ENCODE measurements at regions not wholly inside any gene's neighbourhood (a gene's known extent, or its start where the extent isn't known, plus 50 kb on each side); places are given as distances from the start of the nearest gene placed in this dataset.
"Not testable (repeated sequence)": the region's sequence is repeated elsewhere in the genome, so short reads cannot be mapped to it uniquely, and the experiment has no call there.

GRCh38 chr5:68021916-68022315 lies 193.6 kb upstream of the PIK3R1 start:
- no peak for DNase-seq (ENCODE audit: low read depth)

- no peak for DNase-seq (ENCODE audit: low read depth)
These were observed 194.3 kb upstream of the PIK3R1 start for GRCh38 chr5:68021227-68021626.

- DNase-seq (ENCODE audit: low read depth), result not testable (repeated sequence)
These were observed 195.0 kb upstream of the PIK3R1 start for GRCh38 chr5:68020461-68020969.

GRCh38 chr5:68015381-68016302 lies 199.9 kb upstream of the PIK3R1 start:
- no peak for DNase-seq (ENCODE audit: low read depth)

- DNase-seq (ENCODE audit: low read depth), result no peak
These were observed 202.7 kb upstream of the PIK3R1 start for GRCh38 chr5:68012831-68013230.

GRCh38 chr5:68012429-68012828 lies 203.1 kb upstream of the PIK3R1 start:
- DNase-seq (ENCODE audit: low read depth), result no peak

GRCh38 chr5:68011801-68012200 lies 203.8 kb upstream of the PIK3R1 start:
- DNase-seq (ENCODE audit: low read depth), result no peak

- no peak for DNase-seq (ENCODE audit: low read depth)
These were observed 204.2 kb upstream of the PIK3R1 start for GRCh38 chr5:68011259-68011760.

- no peak for DNase-seq (ENCODE audit: low read depth)
These were observed 204.8 kb upstream of the PIK3R1 start for GRCh38 chr5:68010740-68011139.

GRCh38 chr5:68007451-68007850 lies 208.1 kb upstream of the PIK3R1 start:
- no peak for DNase-seq (ENCODE audit: low read depth)

GRCh38 chr5:68002836-68003235 lies 212.7 kb upstream of the PIK3R1 start:
- no peak for DNase-seq (ENCODE audit: low read depth)

GRCh38 chr5:68000805-68001204 lies 214.8 kb upstream of the PIK3R1 start:
- DNase-seq (ENCODE audit: low read depth), result no peak

- no peak for DNase-seq (ENCODE audit: low read depth)
These were observed 216.2 kb upstream of the PIK3R1 start for GRCh38 chr5:67999391-67999790.

- DNase-seq (ENCODE audit: low read depth), result no peak
These were observed 216.8 kb upstream of the PIK3R1 start for GRCh38 chr5:67998709-67999261.

- DNase-seq (ENCODE audit: low read depth), result no peak
These were observed 217.6 kb upstream of the PIK3R1 start for GRCh38 chr5:67997892-67998457.

- DNase-seq (ENCODE audit: low read depth), result no peak
These were observed 218.4 kb upstream of the PIK3R1 start for GRCh38 chr5:67997148-67997547.

GRCh38 chr5:67996596-67996995 lies 219.0 kb upstream of the PIK3R1 start:
- DNase-seq (ENCODE audit: low read depth), result no peak

- DNase-seq (ENCODE audit: low read depth), result no peak
These were observed 222.6 kb upstream of the PIK3R1 start for GRCh38 chr5:67992923-67993322.

- no peak for DNase-seq (ENCODE audit: low read depth)
These were observed 226.1 kb upstream of the PIK3R1 start for GRCh38 chr5:67989456-67989855.

GRCh38 chr5:67986761-67987160 lies 228.8 kb upstream of the PIK3R1 start:
- no peak for DNase-seq (ENCODE audit: low read depth)

GRCh38 chr5:67985686-67986387 lies 229.7 kb upstream of the PIK3R1 start:
- DNase-seq (ENCODE audit: low read depth), result no peak

- DNase-seq (ENCODE audit: low read depth), result no peak
These were observed 231.0 kb upstream of the PIK3R1 start for GRCh38 chr5:67984546-67984945.
